GM10266 (cell line): ENCODE measurements at regions not wholly inside any gene's neighbourhood (a gene's known extent, or its start where the extent isn't known, plus 50 kb on each side); places are given as distances from the start of the nearest gene placed in this dataset.

Source experiments
- DNase-seq: peaks from one replicate; pipeline ENCODE4 v3.0.0; 2012; ENCODE audit errors: extremely low spot score
- TF ChIP-seq, protein P1 (sequence below): IDR thresholded peaks from 2 replicates; pipeline ENCODE4 v1.5.1; 2012; ENCODE audit warnings: mild to moderate bottlenecking, low read depth; ENCODE audit not compliant: control insufficient read depth, insufficient read depth; ENCODE audit errors: missing control alignments

GRCh38 chr2:59720296-59720866 is 833.1 kb downstream of the BCL11A start:
- no peak for DNase-seq
- TF ChIP-seq, protein P1, sequence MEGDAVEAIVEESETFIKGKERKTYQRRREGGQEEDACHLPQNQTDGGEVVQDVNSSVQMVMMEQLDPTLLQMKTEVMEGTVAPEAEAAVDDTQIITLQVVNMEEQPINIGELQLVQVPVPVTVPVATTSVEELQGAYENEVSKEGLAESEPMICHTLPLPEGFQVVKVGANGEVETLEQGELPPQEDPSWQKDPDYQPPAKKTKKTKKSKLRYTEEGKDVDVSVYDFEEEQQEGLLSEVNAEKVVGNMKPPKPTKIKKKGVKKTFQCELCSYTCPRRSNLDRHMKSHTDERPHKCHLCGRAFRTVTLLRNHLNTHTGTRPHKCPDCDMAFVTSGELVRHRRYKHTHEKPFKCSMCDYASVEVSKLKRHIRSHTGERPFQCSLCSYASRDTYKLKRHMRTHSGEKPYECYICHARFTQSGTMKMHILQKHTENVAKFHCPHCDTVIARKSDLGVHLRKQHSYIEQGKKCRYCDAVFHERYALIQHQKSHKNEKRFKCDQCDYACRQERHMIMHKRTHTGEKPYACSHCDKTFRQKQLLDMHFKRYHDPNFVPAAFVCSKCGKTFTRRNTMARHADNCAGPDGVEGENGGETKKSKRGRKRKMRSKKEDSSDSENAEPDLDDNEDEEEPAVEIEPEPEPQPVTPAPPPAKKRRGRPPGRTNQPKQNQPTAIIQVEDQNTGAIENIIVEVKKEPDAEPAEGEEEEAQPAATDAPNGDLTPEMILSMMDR: no peak

DNA sequence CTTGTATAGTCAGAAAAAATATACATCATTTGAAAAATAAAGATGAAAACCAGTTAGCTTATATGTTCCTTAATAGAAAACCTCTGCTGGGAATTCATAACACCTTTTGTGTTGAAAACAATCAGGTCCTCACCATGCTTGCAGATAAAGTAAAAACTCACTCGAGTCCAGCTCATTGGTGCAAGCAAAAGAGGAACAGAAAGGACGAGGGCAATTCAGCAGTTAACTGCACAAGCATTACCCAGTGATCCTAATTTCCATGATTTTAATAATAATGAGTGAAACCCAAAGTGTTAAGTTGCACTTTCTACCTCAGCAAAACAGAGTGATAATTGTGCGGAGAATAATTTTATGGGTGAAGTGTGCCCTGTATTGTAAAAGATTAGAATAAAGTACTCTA is 839.9 kb downstream of the BCL11A start:
- DNase-seq: no peak
- TF ChIP-seq, protein P1: no peak

DNA sequence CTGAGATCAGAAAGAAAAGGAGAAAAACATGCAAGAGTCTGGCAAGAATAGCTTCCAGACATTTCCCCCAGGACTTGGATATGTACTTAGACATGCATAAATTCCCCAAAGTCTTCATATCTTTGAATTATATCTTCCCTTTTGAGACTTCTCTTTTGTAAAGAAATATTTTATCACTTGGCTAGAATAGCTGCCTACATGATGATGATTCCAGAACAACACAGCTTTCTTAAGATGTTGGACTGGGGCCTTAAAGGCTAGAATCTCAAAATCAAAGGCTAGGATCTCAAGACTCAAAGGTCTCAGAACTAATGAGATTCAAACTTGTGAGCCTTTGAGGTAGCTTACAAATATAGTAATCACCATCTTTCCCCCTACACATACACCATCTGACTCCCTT is 842.3 kb downstream of the BCL11A start:
- DNase-seq: no peak
- TF ChIP-seq, protein P1: no peak

DNA sequence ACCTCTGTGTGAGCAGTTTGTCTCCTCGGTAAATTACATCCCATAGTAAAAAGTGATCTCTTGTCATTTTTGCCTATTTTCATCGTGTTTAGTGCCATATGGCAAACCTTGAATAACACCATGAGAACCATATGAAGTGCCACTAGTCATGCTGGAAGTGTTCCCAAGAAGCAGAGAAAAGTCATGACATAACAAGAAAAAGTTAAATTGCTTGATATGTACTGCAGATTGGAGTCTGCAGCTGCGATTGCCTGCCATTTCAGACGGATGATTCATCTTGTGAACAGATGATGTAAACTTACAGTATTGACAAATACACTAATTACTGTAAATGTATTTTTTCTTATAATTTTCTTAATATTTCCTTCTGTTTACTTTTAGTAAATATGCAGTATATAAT is 846.7 kb downstream of the BCL11A start:
- DNase-seq: no peak

GRCh38 chr2:59703796-59704195 is 849.7 kb downstream of the BCL11A start:
- no peak for DNase-seq

More for the DNA sequence above, 846.7 kb downstream of the BCL11A start:
- TF ChIP-seq, protein P1: no peak

DNA sequence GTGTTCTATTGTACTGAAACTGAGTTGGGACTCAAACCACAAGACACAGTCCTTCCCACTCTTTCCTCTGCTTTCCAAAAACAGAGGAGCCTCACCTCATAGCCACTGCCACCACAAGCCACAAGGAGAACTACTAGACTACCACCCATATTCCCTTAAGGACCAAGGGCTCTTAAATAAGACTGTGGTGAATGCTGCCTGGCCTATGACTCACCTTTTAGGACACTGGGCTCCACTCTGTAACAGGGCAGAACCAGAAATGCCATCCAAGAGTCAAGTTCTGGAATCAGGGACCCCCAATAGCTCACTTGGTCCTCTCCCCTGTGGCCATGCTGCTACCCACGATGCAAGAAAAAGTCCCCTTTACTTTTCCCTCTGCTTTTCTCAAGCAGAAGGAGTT is 851.4 kb downstream of the BCL11A start:
- TF ChIP-seq, protein P1: no peak
- no peak for DNase-seq

More at GRCh38 chr2:59703796-59704195, 849.7 kb downstream of the BCL11A start:
- TF ChIP-seq, protein P1: no peak

DNA sequence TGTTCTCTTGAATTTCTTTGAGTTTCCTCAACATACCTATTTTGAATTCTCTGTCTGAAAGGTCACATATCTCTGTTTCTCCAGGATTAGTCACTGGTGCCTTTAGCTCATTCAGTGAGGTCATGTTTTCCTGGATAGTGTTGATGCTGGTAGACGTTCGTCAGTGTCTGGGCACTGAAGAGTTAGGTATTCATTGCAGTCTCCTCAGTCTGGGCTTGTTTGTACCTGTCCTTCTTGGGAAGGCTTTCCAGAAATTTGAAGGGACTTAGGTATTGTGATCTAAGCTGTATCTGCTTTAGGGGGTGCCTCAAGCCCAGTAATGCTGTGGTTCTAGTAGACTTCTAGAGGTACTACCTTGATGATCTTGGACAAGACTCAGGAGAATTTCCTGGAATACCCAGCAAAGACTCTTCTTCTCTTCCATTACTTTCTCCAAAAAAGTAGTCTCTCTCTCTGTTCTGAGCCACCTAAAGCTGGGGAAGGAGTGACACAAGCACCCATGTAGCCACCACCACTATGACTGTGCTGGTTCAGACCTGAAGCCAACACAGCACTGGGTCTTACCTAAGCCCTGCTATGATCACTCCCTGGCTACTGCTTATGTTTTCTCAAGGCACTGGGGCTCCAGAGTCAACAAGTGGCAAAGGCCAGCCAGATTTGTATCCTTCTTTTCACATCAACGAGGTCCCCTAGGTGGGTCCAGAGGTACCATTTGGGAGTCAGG is 852.0 kb downstream of the BCL11A start:
- DNase-seq: no peak
- TF ChIP-seq, protein P1: no peak
